ENCODE measurements at regions not wholly inside any gene's neighbourhood (a gene's known extent, or its start where the extent isn't known, plus 50 kb on each side); places are given as distances from the start of the nearest gene placed in this dataset.

DNA sequence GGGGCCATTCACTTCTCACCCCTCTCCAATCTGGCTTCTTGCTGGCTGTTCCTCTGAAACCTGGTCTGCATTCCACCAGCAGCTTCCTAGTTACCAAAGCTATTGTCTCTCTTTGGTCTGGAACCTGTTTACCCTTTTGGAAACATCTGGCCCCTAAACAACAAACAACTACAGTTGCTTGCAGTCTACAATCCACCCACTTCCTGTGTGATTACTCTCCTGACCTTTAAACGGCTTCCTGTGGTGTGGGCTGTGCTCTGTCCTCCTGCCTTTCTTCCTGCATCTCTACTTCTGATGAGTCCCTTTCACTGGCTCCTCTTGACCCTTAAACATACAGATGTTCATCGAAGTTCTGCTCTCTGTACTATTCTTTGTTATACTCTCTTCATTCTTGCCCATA lies 303.8 kb downstream of the TDRD15 start:
- no peak for DNase-seq (ENCODE audit: low read depth in 2 of 2, low spot score in 1 of 2)

DNA sequence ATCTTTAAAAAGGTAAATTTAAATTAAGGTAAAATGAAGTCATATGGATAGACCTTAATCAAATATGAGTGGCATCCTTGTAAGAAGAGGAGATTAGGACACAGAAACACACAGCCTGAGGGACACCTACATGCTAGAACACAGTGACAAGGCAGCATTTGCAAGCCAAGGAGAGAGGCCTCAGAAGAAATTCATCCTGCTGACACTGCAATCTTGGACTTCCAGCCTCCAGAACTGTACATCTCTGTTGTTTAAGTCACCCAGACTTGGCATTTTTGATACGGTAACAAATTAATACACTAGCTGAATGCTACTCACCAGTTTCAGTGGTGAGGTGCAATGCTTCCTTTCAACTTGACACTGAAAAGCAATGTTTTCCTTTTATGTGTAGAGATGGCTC lies 305.0 kb downstream of the TDRD15 start:
- DNase-seq (ENCODE audit: low read depth in 2 of 2, low spot score in 1 of 2), result no peak

DNA sequence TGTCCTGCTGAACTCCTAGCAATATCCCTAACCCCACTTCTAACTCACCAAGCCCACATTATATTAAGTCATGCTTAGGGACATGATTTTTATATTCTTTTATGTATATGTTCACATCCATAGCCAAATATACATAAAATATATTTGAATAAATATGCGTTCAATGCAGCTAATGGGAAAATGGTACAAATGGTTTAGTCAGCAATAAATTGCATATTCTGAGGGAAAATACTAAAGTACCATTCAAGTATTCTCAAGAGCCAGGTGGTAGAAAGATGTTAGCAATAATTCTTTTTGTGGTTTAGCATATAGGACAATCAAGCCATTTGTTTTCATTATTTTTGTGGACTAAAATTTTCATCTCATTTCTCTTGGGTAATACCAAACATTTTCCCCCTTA lies 306.0 kb downstream of the TDRD15 start:
- DNase-seq (ENCODE audit: low read depth in 2 of 2, low spot score in 1 of 2), result no peak

DNA sequence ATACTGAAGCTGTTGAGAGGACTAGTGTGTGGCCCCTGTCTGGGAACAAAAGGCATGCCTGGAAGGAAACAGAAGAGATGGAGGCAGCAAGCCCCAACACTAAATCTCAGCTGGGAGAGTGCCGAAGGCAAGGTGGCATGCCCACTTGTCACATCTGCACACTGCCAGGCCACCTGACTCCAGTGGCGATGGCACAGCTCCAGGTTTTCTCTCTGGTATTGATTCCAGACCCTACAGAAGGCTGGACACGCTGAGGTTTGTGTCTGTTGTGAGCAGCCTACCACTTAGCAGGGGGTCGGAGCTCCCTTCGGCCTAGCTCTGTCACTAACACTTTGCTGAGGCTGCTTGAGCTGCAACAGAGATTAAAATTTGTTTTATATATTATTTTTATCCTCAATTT lies 307.3 kb downstream of the TDRD15 start:
- DNase-seq (ENCODE audit: low read depth in 2 of 2, low spot score in 1 of 2), result no peak

DNA sequence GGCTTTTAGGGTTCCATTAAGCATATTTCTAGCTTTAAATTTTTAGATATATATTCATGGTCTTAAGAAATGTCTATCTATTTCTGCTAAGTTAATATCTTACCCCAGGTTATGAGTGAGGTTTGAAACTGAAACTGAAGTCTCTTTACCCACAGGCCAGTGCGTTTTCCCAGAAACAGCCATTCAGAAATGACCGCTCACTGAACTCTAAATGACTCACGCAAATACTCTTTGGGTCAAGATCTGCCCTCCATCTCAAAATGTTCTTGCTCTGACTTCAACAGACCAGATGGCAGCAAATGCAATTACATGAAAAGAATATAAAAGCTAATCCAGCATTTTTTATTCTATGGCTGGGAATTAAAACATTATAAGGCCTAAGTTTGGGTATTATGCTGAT lies 315.2 kb downstream of the TDRD15 start:
- no peak for DNase-seq (ENCODE audit: low read depth in 2 of 2, low spot score in 1 of 2)

DNA sequence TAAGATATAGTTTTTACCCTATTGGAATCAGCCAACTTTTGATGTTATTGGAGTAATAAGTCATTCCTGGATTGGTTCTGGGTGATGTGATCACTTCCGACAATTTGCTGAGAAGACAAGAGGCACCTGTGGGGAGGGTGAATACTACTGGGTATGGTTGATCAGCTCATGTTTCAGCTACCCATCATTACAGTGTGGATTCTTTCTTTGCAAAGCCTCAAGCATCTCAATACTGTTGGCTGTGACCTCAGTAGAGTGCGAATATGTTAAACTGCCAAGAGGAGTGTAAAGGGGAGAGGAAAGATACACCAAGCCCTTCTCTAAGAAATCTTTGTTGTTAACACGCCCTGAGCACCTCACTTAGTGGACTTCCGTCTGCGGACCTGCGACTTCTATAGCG lies 317.7 kb downstream of the TDRD15 start:
- no peak for DNase-seq (ENCODE audit: low read depth in 2 of 2, low spot score in 1 of 2)

DNA sequence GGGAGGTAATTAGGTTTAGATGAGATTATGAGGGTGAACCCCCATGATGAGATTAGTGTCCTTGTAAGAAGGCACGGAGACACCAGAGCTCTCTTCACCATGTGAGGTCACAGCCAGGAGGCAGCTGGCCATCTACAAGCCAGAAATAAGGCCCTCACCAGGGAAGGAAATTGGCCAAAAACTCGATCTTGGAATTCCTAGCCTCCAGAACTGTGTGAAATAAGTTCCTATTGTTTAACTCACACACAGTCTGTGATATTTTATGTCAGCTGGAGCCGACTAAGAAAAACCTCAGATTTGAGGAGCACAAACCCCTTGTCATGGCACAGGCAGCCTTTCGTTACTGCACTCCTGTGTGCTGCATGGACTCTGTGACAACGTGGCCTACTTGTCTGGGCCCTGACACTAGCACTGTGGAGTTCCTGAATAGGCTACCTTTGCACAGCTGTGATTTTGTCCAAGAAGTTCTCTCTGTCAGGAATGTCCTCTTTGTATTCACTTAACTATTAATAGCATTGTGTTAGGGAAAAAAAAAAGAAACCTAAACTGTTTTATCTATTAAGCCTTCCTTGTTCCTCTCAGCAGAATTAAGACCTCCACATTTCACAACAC lies 319.8 kb downstream of the TDRD15 start:
- no peak for DNase-seq (ENCODE audit: low read depth in 2 of 2, low spot score in 1 of 2)

DNA sequence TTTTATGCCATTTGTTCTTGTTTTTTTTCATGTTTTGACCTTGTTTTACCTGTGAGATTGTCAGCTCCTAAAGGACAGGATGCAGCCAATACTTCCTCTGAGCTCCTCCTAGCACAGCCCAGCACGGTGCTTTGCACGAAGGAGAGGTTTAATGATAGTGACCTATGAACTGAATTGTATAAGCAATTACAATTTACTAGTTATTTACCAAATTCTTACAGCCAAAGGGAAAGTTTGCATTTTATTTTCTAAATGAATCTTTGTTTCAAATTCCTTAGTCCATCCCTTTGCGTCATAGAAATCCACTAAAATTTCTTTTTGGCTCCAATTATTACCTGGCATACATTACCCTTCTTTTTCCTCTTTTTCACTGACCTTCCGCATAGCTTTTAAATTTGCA lies 326.1 kb downstream of the TDRD15 start:
- DNase-seq (ENCODE audit: low read depth in 2 of 2, low spot score in 1 of 2), result no peak

DNA sequence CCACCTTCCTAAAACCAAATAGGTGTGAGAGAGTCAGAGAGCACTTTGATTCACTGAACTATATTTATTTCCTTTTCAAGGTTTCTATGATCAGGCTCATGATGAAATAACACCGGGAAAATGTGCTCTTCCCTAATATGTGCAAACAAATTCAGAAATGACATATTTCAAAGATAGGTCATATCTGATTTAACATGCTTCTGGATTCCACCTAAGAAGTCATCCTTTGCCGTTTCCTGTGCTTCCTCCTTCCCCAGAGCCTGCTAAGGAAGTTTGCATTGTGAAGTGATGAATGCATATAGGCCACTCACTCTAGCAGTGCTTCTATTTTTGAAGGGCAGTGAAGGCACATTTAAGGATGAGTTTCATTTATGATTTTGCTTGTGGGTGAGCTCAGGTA lies 327.6 kb downstream of the TDRD15 start:
- no peak for DNase-seq (ENCODE audit: low read depth in 2 of 2, low spot score in 1 of 2)

DNA sequence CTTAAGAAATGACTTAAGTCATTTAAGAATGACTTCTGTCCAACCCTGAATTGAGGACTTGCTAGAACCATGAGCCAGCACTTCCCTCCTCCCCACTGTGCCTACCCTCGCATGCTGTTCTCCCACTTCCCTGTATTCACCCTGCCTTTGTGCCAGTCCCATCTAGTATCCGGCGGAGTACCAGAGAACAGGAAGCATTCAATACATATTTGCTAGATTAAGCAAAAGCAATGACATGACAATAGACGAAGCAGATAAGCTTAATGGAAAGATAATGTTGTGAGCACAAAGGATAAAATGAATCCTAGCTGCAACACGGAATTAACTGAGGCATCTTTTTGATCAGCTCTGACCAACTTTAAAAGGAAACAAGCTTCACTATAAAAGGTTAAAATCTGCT lies 328.5 kb downstream of the TDRD15 start:
- no peak for DNase-seq (ENCODE audit: low read depth in 2 of 2, low spot score in 1 of 2)

DNA sequence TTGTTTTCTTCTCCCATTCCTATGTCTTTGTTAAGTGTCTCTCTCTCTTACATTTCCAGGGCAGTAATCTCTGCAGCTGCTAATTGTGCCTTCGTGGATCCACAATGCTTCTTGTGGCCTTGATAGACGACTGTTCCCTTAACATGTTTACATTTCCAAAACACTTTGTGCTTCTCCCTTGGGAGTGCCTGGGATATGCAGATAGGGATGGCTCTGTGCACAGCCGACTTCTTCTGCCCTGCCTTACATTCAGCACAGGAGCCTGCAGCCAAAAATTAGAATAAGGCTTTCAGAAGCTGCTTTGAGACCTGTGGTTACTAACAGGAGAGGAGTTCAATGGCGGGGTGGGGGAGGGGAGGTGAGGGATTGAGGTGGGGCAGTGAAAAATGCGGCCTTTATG lies 328.9 kb downstream of the TDRD15 start:
- DNase-seq (ENCODE audit: low read depth in 2 of 2, low spot score in 1 of 2), result no peak

DNA sequence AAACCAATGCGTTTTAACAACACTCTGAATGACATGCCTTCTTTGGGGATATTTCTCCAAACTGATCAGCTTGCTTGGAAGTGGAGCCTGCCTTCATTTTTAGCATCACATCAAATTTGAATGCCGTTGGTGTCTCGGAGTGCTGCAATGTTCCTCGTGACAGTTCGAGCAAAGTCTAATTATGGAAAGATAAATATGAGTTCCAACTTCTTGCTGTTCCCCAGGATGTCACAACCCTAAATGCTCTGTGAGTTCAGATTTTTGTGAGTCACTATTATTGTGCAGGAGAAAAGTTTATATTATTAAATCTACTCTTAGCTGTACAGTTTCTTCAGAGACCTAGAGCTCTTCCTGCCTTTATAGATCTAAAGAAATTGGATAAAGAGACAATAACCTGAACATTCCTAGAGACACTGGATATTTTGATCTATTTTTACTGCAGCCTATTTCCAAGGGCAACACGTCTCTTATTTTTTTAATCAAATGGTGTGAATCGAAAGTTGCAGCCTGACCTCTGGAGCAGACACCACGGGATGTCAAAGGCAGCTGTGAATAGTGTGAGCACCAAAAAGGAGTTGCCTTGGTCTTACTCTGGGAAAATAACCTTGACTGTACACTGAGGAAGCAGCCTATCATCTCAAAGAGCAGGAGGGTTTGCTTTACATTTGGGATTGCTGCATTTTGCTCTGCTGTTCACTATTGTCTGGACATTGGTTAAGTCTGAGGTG lies 330.1 kb downstream of the TDRD15 start:
- no peak for DNase-seq (ENCODE audit: low read depth in 2 of 2, low spot score in 1 of 2)

DNA sequence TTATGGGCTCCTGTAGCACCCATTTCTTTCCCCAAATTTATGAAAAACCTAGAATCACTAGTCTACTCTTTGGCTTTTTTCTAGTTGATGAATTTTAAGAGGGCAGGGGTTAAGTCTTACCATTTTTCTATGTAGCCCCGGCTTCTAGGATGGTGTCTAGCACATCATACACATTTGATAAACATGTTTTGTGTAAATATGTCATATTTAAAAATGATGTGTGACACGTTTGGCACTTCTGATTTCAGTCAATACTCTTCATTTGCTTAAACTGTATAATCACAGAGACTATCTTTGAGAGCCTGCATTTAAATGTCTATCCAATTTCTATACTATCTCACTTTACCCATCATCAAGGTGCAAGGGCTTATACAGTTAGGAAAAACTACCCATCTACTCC lies 331.1 kb downstream of the TDRD15 start:
- DNase-seq (ENCODE audit: low read depth in 2 of 2, low spot score in 1 of 2), result no peak

DNA sequence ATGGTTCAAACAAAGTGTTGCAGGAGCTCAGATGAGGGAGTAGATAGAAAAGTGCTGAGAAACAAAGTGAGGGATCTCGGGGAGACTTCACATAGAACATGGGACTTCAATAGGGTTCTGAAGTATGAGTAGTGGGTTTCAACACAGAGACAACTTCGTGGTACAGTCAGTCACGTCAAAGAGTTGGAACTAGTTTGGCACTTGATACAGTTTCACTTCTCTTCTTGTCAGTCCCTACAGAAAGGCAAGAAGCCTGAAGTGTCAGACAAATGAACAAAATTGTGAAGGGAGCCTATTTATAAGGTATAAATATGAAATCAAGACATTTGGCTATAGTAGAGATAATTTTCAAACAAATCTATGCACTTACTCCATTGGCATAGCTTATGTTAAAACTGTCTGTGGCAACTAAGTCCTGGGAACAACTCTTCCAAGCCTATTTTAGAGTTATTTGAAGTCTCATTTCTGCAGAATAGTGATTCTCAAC lies 338.0 kb downstream of the TDRD15 start:
- DNase-seq (ENCODE audit: low read depth in 2 of 2, low spot score in 1 of 2), result no peak

DNA sequence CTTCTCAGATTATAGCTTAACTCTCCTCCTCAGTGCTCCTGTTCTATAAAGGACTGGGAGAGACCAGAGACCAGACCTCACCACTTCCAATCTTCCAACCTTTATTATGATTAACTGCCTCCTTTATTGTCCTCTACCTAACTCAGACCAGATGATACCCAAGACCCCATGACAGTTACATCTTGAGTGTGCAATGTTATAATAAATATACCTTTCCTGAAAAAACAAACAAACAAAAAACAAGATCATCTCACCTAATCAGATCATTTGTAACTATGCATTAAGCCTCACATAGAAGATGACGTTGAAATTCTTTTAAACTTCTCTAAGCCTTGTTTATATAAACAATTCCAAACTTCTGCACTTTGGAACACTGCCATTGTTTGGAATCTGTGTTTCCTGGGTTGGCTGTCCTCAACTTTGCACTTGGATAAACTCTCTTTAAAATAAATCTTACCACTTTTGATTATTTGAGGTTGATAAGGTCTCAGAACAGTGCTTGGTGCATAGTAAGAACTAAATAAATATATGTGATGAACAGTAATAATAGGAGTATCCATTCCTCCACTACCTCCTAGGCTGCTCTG lies 342.7 kb downstream of the TDRD15 start:
- no peak for DNase-seq (ENCODE audit: low read depth in 2 of 2, low spot score in 1 of 2)

DNA sequence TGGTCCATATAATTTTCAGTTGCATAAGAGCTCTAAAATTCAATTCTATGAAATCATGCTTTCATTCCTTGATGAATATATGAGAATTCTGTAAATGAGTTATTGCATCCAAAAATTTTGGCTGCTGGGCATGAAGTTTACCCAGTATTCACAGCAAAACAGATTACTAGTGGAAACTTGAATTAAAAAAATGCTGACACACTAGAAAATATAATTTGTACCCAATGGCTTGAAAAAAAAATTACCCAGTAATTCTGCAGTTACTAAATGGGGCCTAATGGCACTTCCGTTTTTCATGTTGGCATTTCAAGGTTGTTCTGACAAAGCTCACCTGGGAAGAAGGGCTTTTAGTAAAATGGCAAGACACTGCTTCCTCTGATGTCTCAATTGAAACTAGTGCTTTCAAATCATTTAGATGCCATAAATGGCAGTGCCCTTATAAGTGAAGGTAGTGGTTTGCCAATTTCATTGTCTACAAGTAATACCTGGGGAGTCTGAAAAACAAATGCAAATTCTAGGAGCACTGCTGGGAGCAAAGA lies 343.6 kb downstream of the TDRD15 start:
- no peak for DNase-seq (ENCODE audit: low read depth in 2 of 2, low spot score in 1 of 2)

DNA sequence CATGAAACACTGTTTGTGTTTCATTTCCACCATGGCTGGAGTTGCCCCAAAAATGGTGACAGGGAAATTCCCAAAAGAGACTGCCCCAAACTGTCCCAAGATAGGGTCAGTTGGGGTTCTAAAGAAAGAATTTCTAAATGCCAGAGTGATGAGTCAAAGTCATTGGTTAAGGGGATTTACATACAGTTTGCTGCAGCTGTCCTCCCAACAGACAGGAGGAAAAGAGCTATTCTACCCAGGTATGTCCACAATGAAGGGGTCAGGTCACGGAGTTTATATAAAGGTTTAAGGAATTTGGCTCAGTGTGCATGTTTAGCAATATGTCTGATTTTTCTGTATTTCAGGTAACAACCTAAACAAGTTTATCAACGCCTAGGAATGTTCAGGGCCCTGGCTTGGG lies 344.1 kb downstream of the TDRD15 start:
- DNase-seq (ENCODE audit: low read depth in 2 of 2, low spot score in 1 of 2), result no peak

DNA sequence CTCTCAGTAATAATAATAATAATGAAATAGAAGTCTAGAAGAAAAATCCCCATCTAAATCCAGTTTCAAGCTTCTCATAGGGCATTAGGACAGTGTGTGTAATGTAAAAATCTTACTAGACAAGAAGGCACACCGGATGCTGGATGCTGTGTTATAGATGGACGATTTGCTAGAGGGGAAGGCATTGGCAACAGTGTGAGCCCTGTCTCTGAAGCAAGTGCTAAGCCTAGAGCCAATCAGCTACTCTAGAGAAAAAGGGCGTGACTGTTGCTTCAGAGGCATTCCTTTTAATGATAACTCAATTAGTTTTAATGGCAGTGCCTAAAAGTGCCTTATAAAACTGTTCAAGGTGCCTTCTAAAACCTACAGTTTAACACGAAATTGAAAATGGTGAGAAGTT lies 344.9 kb downstream of the TDRD15 start:
- no peak for DNase-seq (ENCODE audit: low read depth in 2 of 2, low spot score in 1 of 2)

DNA sequence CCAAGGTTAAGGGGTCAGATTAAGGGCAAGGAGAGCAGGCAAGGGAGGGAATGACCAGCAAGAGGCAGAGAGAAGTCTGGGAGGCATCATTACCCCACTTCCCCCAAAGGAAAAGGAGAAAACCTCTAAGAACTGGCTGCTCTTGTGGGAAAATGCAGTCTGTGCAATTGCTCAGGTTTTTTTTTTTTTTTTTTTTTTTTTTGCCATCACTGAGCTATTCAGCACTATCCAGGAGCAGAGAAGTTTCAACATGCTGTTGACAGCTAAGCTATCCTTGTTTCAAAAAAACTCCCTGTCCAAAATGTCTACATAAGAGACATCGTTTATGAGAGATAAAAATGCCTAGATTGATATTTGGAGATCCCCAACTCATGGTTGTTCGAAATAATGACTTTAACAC lies 345.4 kb downstream of the TDRD15 start:
- no peak for DNase-seq (ENCODE audit: low read depth in 2 of 2, low spot score in 1 of 2)

DNA sequence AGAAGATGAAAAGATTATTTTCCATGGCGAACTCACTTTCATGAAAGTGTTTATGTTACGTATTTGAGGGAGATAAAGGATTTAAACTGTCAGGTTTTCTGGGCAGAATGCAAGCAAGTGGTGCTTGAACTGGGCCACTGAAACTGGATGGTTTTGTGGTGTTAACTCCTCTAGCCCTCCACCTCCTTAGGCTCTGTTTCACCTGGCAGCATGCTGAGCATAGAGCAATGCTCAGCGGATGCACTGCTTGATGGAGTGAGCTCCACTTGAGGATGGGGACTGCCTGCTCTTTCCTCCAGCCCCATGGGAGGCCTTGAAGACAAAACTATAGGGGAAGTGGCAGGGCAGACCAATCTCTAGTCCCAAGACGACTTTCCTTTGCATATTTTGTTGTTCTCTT lies 345.8 kb downstream of the TDRD15 start:
- no peak for DNase-seq (ENCODE audit: low read depth in 2 of 2, low spot score in 1 of 2)

DNA sequence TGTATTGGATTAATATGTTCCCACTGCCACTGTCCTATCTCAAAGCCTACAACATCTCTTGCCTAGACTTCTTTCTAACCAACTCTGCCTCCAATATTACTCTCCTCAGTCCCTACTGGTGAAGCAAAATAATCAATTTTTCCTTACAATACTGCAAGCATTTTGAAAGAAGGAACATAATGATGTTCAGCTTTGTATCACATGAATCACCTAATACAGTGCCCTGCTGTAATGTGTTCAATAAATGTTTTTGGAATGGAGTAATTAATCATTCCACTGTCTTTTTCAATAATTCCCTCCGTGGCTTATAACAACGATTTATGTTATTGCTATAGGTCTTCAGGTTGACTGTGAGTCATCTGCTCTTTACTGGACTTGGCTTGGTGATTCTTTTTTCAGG lies 356.4 kb downstream of the TDRD15 start:
- no peak for DNase-seq (ENCODE audit: low read depth in 2 of 2, low spot score in 1 of 2)

DNA sequence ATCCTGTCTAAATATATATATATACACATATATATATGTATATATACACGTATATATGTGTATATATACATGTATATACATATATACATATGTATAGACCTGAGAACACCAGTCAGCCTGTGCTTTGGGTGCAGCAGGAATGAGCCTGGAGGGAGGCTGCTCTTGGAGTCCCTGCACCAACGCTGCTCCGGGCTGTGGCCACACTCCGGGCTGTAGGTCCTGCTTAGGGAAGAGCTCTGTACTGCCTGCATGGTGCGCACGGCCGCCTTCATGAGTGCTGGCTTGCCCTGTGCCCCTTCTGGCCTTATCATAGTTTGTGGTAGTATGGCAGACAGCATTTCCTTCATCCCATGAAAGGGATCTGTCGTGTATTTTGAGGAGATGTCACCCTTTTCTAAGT lies 360.9 kb downstream of the TDRD15 start:
- DNase-seq (ENCODE audit: low read depth in 2 of 2, low spot score in 1 of 2), result no peak
